HG02588 (cell line): ENCODE measurements at regions not wholly inside any gene's neighbourhood (a gene's known extent, or its start where the extent isn't known, plus 50 kb on each side); places are given as distances from the start of the nearest gene placed in this dataset.
"Not testable (repeated sequence)": the region's sequence is repeated elsewhere in the genome, so short reads cannot be mapped to it uniquely, and the experiment has no call there.

Experiments
- ATAC-seq: cut with Tn5 transposase; IDR thresholded peaks from one replicate; pipeline ENCODE4 v1.9.1; 2021; ENCODE audit warnings: mild to moderate bottlenecking, moderate library complexity; ENCODE audit not compliant: unreplicated experiment

GRCh38 chr2:118431165-118431517 lies 342.9 kb downstream of the INSIG2 start:
- no peak for ATAC-seq

DNA sequence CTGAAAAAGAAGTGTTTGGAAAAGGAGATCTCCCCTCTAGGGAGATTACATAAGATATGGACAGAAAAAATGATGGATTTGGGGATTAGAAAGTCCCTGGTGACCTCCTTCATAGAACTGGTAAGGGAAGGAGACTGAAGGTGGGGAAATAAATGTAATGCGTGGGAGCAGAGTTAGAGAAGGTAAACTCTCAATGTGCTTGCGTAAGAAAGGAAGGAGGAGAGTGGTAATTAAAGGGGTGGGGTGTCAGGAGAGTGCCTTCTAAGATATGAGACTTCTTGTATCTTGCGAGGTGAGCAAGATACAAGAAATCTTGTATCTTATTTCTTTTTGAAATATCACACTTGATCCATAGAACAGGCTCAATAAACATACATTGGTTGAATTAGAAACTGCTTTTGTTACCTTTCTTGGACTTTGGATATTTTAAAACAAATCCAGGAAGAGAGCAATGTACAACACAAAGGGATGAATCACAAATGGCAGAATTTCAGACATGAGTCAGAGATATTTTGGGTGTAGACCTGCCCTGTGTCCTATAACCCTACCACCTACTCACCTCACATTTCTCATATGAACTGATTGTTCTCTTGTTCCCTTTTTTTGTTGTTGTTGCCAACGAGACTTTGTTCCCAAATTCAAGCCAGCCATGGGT lies 342.4 kb downstream of the INSIG2 start:
- ATAC-seq = no peak

GRCh38 chr2:118425191-118425590 lies 336.9 kb downstream of the INSIG2 start:
- ATAC-seq = no peak

DNA sequence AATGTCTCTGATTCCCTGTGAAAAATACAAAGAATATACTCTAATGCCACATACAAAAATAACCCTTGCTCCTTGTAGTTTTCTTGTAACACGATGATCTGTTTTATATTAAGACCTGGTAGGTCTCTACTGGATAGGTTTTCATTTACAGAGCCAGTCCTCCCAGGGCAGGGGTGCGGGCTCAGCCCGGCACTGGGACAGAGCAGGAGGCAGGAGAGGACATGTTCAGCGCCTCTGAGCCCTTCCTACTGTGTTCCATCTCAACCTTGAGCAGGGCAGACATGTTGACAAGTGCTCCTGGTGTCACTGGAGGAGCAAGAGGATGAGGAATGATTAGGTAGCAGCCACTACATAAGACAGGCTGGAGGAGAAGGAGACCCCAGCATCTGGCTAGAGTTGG lies 335.5 kb downstream of the INSIG2 start:
- no peak for ATAC-seq

- no peak for ATAC-seq
These were observed 333.4 kb downstream of the INSIG2 start for GRCh38 chr2:118421648-118422047.

- no peak for ATAC-seq
These were observed 329.3 kb downstream of the INSIG2 start for GRCh38 chr2:118417406-118418120.

GRCh38 chr2:118415186-118415585 lies 326.9 kb downstream of the INSIG2 start:
- not testable (repeated sequence) for ATAC-seq

GRCh38 chr2:118403658-118404451 lies 315.6 kb downstream of the INSIG2 start:
- ATAC-seq = no peak

GRCh38 chr2:118388771-118389170 lies 300.5 kb downstream of the INSIG2 start:
- no peak for ATAC-seq

- no peak for ATAC-seq
These were observed 299.2 kb downstream of the INSIG2 start for GRCh38 chr2:118387509-118387908.

DNA sequence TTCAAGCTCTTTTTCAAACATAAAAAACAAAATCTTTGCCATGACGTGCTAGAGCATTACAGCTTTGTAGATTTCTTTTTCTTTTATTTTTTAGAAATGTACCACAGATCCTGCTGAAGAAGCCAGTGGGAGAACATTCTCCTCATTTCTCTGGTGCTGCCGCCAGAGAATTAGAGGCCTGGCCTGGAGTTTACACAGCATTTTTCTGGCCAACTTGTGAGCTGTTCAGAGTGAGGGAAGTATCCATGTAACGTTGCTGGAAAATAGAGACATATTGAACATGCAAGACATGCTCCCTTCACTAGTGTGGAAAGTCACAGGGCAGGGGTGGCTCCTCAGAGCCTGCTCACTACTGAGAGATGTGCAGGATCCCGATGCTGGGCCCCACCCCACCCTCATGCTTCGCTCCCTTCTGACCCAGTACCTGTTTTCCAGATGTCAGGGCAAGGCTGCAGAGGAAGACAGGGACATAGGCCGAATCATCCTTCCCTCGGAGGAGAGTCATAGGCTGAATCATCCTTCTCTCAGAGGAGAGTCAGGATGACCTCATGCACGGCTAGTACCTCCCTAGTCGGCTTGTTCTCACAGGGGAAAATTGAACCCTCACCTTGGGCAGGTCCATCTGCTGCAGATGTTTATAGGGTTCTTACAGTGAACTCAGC lies 298.5 kb downstream of the INSIG2 start:
- ATAC-seq = no peak

DNA sequence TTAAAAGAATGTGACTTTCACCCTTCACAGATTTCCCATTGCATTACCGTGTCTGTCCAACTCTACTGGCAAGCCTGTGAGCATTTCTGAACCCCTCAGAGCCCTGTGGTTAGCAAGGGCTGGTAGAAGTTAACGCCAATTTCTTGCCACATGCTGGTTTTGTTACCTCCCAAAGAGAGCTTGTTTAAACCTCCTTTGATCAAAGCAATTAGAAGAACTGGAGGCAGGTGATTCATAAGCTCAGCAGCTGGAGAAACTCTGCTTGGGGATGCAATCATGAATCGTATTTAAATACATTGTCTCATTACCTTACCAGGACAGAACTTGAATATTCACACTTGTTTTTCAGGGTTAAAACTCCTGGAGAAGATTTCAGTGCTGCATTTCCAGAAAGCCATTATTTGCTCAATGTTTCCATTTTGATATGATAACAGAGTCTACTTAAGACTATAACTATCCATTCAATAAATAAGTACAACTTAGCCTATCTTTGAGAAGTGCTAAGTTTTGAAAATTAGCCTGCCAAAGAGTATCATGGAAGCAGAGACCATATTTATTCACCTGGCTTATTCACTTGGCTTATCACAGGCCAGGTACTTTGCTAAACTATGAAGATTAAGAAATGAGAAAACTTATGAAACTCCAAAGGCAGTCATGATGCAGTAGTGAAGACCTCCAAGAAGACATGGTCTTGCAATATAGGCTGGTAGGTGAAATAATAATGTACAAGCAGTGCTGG lies 292.8 kb downstream of the INSIG2 start:
- no peak for ATAC-seq

DNA sequence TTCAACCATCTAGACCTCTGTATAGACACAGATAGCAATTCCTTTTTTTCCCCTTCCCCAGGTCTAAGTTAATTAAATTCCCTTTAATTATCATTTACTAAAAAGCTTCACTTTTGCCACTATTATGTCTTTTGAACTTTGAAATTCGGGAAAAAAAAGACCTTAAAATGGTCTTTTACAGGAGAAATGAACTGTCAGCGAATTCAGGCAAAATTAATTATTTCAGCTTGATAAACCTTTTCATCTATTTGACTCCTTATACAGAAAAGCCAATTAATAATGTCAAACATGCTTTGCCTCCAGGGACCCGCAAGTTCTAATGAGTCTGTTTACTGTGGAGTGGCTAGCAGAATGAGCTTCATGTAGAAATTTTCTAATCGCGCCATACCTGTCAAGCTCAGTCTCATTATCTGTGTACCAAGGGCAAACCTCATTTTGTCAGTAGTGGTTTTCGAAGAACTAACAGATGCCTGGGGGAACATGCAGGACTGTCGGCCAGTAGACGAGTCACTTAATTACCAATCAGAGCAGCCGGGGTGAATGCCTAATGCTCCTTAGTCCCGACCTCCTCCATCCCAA lies 287.7 kb downstream of the INSIG2 start:
- ATAC-seq = no peak

GRCh38 chr2:118374974-118375755 lies 286.9 kb downstream of the INSIG2 start:
- no peak for ATAC-seq

DNA sequence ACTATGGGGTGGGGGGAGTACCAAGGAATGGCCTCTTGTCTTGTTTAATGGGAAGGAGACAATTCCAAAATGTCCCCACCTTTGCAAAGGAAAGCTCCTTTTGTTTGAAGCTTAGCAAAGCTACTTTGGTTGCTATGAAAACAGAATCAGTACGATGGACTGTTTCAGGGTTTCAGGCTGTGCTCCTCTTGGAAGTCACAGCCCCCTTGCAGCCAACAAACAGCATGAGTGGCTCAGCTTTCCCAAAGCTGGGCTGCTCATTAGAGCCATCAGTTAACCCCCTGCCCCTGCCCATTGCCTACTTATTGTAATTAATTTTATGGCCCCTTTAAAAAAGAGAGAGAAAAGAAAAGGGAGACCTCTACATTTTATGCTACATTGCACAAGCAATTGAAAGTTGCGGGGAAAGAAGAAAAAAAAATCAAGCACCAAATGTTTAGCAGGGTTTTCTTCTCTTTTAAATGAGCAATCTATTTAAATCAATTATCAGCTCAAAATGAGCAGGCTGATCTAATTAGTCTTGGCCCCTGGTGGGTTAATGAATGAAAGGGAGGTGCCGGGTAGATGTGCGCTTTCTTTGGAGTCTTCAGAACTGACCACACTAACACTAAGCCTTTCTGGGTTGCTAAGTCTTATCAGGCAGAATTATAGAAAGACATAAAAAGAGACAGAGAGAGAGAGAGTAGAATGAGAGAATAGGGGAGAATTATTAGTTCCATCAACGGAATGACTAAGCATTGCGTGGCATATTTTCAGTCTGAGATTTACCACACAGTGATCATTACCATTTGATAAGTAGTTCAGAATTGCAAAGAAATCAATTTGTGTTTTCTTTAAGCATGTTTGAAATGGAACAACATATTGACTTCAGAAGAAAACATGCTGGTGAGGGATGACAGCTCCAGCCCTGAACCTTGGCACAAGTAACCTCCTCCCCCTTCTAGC lies 284.9 kb downstream of the INSIG2 start:
- ATAC-seq = no peak

DNA sequence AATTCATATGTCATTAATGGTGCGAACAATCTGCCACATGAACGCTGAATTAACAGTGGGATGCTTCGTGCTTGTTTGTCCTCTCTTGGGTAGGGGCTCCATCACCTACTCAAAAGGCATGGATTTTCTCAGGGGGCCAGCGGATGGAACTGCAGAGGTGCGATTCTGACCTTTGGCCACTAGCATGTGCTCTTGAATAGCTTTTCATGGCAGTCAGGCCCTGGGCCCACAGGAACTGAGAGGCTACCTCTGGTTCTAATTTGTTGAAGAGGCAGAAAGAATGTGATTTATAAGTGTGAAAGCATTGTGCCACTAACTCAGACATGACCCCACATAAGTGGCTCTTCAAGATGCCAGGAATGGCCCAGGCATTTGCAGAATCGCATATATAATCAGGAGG lies 283.2 kb downstream of the INSIG2 start:
- no peak for ATAC-seq

DNA sequence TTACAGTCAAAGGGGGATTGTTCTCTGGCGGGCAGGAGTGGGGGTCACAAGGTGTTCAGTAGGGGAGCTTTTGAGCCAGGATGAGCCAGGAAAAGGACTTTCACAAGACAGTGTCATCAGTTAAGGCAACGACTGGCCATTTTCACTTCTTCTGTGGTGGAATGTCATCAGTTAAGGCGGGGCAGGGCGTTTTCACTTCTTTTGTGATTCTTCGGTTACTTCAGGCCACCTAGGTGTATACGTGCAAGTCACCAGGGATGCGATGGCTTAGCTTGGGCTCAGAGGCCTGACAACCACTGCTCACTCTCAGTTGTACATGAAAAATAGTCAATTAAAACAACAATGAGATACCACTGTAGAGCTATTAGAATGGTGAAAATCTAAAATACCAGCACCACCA lies 281.2 kb downstream of the INSIG2 start:
- not testable (repeated sequence) for ATAC-seq

GRCh38 chr2:118363604-118364003 lies 275.3 kb downstream of the INSIG2 start:
- ATAC-seq = no peak
